NCI-H2029 (cell line): ENCODE measurements at regions not wholly inside any gene's neighbourhood (a gene's known extent, or its start where the extent isn't known, plus 50 kb on each side); places are given as distances from the start of the nearest gene placed in this dataset.

ENCODE experiments used
- DNase-seq: peaks from one replicate; lab custom pipeline; 2025; lab: John Stamatoyannopoulos, UW

DNA sequence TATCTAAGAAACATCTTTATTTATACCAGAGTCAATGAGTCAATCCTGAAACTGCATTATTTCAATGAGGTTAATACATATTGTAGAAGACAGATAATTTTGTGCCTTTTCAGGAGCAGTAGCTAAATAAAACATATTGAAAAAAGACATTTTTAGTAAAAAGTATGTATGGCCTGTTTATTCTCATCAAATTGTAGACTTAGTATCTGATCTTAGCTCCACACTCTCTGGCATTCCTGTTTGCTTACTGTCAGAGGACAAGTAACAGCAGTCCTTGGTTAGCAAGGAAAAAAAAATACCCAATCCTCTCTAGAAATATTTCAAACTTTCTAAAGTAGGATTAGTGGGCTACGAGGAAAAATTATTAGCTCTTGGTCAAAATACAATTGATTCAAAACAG is 50.5 kb upstream of the GUCY1A1 start:
- no peak for DNase-seq

- DNase-seq = no peak
Measured at GRCh38 chr4:155615081-155615887, 51.4 kb upstream of the GUCY1A1 start.

DNA sequence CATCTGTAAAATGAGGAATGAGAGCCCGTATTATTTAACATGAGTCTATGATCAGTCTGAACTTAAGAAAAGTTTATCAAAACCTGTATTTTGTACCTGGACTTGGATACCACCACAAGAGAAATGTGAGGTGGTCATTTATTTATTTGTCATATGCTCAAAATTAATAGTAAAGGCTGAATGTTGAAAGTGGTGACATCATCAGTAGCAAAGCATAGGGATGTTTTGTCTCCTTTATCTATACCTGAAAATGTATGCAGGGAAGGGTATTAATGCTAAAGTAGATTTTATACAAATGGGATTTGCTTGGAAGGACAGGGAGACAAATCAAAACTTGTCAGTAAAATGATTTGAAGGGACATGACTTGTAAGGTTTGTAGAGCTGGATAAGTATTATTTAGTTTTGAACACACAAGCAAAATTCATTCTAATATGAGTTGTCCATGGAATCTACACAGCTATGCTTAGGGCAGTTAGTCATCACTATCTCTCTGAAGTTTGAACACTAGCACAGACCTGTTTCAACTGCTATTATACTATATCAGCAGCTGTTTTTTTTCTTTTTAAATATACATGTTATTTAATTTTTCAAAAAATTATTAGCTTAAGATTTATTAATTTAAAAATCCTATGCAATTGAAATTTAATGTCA is 52.4 kb upstream of the GUCY1A1 start:
- no peak for DNase-seq

DNA sequence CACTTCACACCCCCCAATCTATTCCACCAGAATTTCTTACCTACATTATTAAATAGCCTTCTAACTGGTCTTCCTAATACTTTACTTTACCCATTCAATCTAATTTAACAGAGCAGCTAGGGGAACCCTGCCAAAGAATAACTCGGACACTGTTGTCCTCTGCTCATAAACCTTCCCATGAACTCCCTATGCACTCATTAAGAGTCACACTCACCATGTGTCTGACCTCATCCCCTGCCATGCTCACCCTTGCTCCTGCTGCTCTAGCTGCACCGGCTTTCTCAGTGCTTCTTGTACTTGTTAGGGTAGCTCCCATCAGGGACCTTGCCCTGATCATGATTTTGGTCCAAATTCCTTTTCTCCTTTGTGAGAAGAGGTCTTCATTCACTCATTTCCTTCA is 54.6 kb upstream of the GUCY1A1 start:
- DNase-seq = no peak

- DNase-seq = no peak
Measured at GRCh38 chr4:155611501-155611900, 55.1 kb upstream of the GUCY1A1 start.

DNA sequence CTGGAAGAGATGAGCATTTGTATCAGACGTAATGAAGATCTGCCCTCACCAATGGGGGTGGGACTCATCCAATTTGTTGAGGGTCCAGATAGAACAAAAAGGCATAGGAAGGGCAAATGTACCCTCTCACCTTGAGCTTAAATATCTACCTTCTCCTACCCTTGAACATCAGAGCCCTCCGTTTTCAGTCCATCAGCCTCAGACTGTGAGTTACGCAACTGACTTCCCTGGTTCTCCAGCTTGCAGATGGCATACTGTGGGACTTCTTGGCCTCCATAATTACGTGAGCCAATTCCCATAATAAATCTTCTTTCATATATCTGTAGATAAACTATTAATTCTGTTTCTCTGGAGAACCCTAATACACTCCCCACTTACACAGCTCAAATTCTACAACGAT is 56.5 kb upstream of the GUCY1A1 start:
- no peak for DNase-seq

- no peak for DNase-seq
Measured at GRCh38 chr4:155609455-155610059, 57.1 kb upstream of the GUCY1A1 start.

DNA sequence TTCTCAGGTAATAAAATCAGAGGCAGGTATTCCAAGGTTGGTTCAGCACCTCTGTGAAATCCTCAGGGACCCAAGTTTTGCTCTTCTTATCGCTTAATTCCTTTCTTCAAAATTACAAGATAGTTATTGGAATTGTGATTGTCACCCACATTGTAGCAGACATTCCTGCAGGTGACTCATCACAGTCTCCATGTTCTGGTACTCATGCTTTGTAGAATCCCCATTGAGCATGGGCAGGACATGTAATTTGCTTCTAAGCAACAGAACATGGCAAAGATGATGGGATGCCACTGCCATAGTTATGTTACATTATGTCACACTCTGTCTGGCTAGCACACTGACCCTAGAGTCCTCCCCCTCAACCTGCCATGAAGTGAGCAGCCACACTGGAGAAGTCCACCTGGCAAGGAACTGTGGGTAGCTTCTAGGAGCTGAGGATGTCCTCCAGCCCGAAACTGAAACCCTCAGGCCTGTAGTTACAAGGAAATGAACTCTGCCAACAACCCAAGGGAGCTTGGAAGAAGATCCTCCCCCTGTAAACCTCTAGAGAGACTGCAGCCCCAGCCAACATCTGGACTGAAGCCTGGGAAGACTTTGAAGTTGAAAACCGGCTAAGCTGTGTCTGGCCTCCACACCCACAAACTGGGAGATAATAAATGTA is 58.3 kb upstream of the GUCY1A1 start:
- DNase-seq = no peak

GRCh38 chr4:155607481-155607880 is 59.2 kb upstream of the GUCY1A1 start:
- DNase-seq = no peak

DNA sequence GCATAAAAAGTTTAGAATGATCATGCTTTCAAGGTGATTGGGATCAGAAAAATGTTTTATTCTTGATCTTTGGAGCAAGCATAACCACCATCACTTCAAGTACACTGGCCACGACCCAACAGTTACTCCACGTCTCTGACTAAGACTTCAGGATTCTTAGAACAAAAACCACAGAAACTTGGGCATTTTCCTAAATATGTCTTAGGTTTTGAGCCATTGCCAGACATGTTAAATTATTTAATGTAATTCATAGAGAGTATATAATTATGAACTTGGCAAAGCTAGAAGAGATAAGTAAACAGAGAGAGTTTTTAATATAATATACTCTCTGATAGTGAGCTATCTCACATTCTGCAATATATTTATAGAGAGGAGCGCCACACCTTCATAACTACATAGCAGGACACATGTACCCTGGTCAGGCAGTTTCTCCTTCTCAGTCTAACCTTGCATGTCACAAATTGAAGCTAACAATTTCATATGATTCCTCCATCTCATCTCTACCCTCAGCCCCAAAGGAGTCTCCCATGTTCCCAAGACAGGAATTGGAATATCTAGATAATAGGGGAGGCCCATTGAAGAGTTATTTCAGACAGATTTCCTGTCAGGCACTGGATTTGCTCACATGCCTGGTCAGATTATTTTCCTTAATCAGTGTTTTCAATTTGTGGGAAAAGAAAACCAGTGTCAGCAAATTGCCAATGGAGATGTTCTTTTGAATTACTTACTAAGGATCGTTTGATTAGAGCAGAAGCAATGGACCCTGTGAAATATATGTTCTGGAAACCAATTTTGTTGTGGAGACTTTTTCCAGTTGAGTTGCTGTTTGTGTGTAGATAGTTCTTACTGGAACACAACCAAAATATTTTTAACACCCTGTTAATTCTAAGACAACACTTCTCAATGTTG is 61.7 kb upstream of the GUCY1A1 start:
- no peak for DNase-seq

GRCh38 chr4:155603360-155603891 is 63.2 kb upstream of the GUCY1A1 start:
- DNase-seq = no peak

DNA sequence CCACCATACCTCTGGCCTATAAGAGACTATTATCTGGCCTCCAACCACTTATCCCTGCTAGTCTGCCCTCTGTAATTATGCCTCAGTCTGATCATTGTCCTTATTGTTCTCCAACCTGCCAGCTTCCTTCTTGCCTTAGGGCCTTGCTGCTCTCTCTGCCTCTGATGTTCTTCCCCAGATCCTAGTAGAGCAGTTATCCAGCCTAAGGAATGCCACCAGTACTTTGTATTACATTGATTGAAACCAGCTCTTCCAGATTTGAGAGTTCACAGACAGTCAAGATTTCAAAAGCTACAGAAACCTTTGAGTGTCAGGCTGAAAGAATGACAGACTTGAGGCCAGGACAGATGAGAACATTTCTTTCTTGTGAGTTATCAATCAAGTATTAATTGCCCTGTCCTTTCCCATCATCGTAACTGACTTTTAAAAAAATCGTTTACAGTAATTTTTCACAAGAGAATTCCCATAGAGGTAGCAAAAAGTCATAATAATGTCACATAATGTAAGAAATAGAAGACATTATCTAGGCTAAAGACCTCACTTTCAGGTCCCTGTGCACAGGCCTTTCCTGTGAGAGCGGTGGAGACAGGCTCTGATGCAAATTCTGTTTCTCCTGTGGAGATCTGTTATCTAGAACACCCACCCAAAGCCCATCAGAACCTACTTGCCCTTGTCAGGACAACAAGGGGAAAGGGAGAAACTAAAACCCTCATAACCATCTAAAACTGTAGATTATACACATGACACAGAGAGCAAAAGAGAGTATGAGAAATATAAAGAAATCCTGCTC is 64.1 kb upstream of the GUCY1A1 start:
- no peak for DNase-seq

DNA sequence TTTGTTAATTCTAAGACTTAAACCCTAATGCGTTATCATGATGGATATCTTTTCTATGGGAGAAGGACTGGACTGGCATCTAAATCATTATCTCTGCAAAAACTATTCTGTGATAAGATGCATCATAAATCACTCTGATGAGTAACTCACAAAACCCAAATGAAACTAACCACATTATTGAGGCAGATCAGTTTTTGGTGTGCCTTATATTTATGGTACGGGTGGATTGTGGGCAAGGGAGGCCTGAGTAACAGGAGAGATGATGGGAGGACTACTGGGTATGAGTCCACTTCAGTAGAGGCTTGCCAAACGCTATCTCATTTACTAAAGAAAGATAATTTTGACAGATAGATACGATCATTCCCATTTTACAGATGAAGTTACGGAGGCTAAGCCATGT is 66.4 kb upstream of the GUCY1A1 start:
- no peak for DNase-seq

DNA sequence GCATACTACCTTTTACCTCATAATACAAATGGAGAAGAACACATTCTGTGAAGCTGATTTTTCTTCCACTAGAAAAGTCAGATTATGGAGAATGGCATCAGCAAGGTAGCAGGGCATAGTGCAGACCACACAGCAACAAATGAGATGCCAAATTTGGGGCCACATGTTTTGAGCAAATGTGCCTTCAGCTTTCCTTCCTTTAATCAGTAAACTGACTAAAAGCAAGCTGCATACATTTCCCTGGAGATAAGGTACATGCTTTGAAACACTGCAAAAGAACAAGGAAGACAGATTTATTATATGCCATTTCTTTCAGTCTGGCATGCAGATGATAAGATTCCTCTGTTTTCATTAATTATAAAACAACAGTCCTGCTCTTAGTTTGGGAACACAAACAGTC is 67.1 kb upstream of the GUCY1A1 start:
- DNase-seq = no peak

GRCh38 chr4:155599085-155599484 is 67.6 kb upstream of the GUCY1A1 start:
- DNase-seq = no peak

DNA sequence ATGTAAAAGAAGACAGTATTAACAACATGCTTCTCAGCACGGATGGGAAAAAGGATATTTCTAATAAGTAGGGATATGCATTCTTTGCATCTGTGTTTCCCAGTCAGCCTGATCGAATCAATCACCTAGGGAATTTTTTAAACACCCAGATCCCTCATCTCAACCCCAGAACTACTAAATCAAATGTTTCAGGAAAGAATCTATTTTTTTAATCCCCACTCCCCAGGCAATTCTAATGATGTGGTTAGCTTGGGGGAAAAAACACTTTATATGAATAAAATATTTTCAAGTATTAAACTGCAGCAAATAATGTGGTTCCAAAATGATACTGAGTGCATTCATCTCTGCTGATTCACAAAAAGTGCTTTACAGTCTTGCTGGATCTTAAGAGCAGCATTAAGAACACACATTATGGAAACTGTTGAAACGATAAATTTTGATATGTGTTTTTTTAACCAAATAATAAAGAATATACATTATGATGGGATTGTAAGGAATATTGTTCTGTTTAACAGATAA is 68.7 kb upstream of the GUCY1A1 start:
- DNase-seq = no peak

- no peak for DNase-seq
Measured at GRCh38 chr4:155597281-155597680, 69.4 kb upstream of the GUCY1A1 start.

GRCh38 chr4:155593793-155594192 is 72.9 kb upstream of the GUCY1A1 start:
- DNase-seq = no peak

DNA sequence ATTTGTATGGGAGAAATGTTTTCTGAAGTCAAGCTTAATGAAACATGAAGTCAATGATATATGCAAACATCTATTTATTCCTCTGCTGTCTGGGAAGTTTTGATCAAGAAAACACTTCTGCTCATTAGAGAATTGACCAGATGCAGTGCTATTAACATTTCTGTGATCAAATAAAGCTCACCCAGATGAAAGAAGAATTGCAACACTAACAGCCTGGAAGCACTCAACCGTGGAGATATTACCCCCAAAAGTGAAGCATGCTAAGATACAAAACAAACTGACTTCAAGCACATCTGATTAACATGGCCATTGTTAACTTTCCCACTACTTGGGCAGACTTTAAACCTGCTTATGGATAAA is 73.7 kb upstream of the GUCY1A1 start:
- no peak for DNase-seq

- DNase-seq = no peak
Measured at GRCh38 chr4:155592179-155592937, 74.3 kb upstream of the GUCY1A1 start.
